Stimulated activated naive B cell treated with anti-CD40 and anti-IgM and Interleukin-4, amounts not matched to agents 10 μg/mL and 1 μg/mL and 100 μg/mL, for 72 hours (primary cell): ENCODE measurements at regions not wholly inside any gene's neighbourhood (a gene's known extent, or its start where the extent isn't known, plus 50 kb on each side); places are given as distances from the start of the nearest gene placed in this dataset.
A peak's percentile ranks its signal among the peaks of the same experiment; 100 is the strongest.

Source experiments
- ATAC-seq, 2 donors: fragments of 150-1000 bp; cut with Tn5 transposase; replicated peaks; 2 replicates each; pipeline ENCODE4 v1.10.0; 2021; ENCODE audit warnings: moderate library complexity in 1 of 2
- DNase-seq: peaks from one replicate; pipeline ENCODE4 v3.0.0; 2021
- H3K27ac Mint-ChIP-seq: one replicate; pipeline ENCODE4 v1.8.0; 2022; ENCODE audit warnings: mild to moderate bottlenecking, mixed read lengths
- H3K27me3 Mint-ChIP-seq, 2 donors: one replicate each; pipeline ENCODE4 v1.8.0; 2022; ENCODE audit warnings: mixed read lengths in 2 of 2
- H3K36me3 Mint-ChIP-seq, 2 donors: one replicate each; pipeline ENCODE4 v1.8.0; 2022; ENCODE audit warnings: mixed read lengths in 2 of 2, mild to moderate bottlenecking in 1 of 2
- H3K4me1 Mint-ChIP-seq, 2 donors: one replicate each; pipeline ENCODE4 v1.8.0; 2022; ENCODE audit warnings: mixed read lengths in 2 of 2, mild to moderate bottlenecking in 1 of 2
- H3K4me3 Mint-ChIP-seq, 2 donors: one replicate each; pipeline ENCODE4 v1.8.0; 2022; ENCODE audit warnings: mild to moderate bottlenecking in 2 of 2, mixed read lengths in 2 of 2, moderate library complexity in 1 of 2
- H3K9me3 Mint-ChIP-seq, 2 donors: one replicate each; pipeline ENCODE4 v1.8.0; 2022; ENCODE audit warnings: mixed read lengths in 2 of 2, mild to moderate bottlenecking in 1 of 2

- Mint-ChIP-seq H3K36me3 (no peaks in the 10 kb centered on the region), H3K4me1 (no peaks in the 10 kb centered on the region), H3K27ac (no peak overlapping the region), H3K4me3 (no peak overlapping the region), H3K9me3 (no peaks in the 10 kb centered on the region), H3K27me3 (peaks cover 2 to 5% of the 10 kb centered on the region in 2 donors)
- ATAC-seq (no peak), DNase-seq (no peak)
Measured at GRCh38 chr3:132236701-132237651, 80.2 kb upstream of the ACP3 start.

GRCh38 chr3:132237652-132238032 lies 79.6 kb upstream of the ACP3 start:
- H3K9me3 Mint-ChIP-seq: no peaks in the 10 kb centered on the region
- ATAC-seq (no peak), DNase-seq (no peak)
- H3K27me3 Mint-ChIP-seq: peaks cover 4 to 5% of the 10 kb centered on the region in 2 donors
- no peak overlapping the region for H3K4me3 Mint-ChIP-seq
- no peaks in the 10 kb centered on the region for H3K4me1 Mint-ChIP-seq
- H3K36me3 Mint-ChIP-seq: no peaks in the 10 kb centered on the region
- H3K27ac Mint-ChIP-seq: no peak overlapping the region

GRCh38 chr3:132239587-132239986 lies 77.6 kb upstream of the ACP3 start:
- Mint-ChIP-seq H3K27me3 (peaks cover 4 to 5% of the 10 kb centered on the region in 2 donors), H3K27ac (no peak overlapping the region), H3K9me3 (no peaks in the 10 kb centered on the region), H3K4me3 (no peak overlapping the region), H3K4me1 (no peaks in the 10 kb centered on the region), H3K36me3 (no peaks in the 10 kb centered on the region)
- DNase-seq: no peak
- no peak for ATAC-seq

GRCh38 chr3:132241776-132242514 lies 75.3 kb upstream of the ACP3 start:
- DNase-seq (no peak), ATAC-seq (no peak)
- Mint-ChIP-seq H3K27ac (no peak overlapping the region), H3K9me3 (no peaks in the 10 kb centered on the region), H3K36me3 (no peaks in the 10 kb centered on the region), H3K4me3 (no peak overlapping the region), H3K4me1 (no peaks in the 10 kb centered on the region), H3K27me3 (peaks cover 4 to 5% of the 10 kb centered on the region in 2 donors)

- ATAC-seq: no peak
- no peaks in the 10 kb centered on the region for H3K9me3 Mint-ChIP-seq
- no peak overlapping the region for H3K4me3 Mint-ChIP-seq
- no peak for DNase-seq
- H3K4me1 Mint-ChIP-seq: no peaks in the 10 kb centered on the region
- peaks cover 4 to 5% of the 10 kb centered on the region in 2 donors for H3K27me3 Mint-ChIP-seq
- no peak overlapping the region for H3K27ac Mint-ChIP-seq
- no peaks in the 10 kb centered on the region for H3K36me3 Mint-ChIP-seq
Measured at GRCh38 chr3:132242790-132243189, 74.4 kb upstream of the ACP3 start.

- DNase-seq: no peak
- no peaks in the 10 kb centered on the region for H3K4me1 Mint-ChIP-seq
- no peak overlapping the region for H3K4me3 Mint-ChIP-seq
- H3K27ac Mint-ChIP-seq: no peak overlapping the region
- H3K27me3 Mint-ChIP-seq: peaks cover 0 to 4% of the 10 kb centered on the region in 2 donors
- H3K36me3 Mint-ChIP-seq: no peaks in the 10 kb centered on the region
- ATAC-seq: no peak
- H3K9me3 Mint-ChIP-seq: no peaks in the 10 kb centered on the region
Measured at GRCh38 chr3:132245552-132246142, 71.6 kb upstream of the ACP3 start.

- peaks cover 0 to 4% of the 10 kb centered on the region in 2 donors for H3K27me3 Mint-ChIP-seq
- no peaks in the 10 kb centered on the region for H3K4me1 Mint-ChIP-seq
- H3K4me3 Mint-ChIP-seq: no peak overlapping the region
- ATAC-seq (no peak), DNase-seq (no peak)
- H3K27ac Mint-ChIP-seq: no peak overlapping the region
- no peaks in the 10 kb centered on the region for H3K9me3 Mint-ChIP-seq
- no peaks in the 10 kb centered on the region for H3K36me3 Mint-ChIP-seq
Measured at GRCh38 chr3:132246212-132246611, 71.0 kb upstream of the ACP3 start.

GRCh38 chr3:132247211-132247610 lies 70.0 kb upstream of the ACP3 start:
- ATAC-seq: no peak

GRCh38 chr3:132248490-132248889 lies 68.7 kb upstream of the ACP3 start:
- no peak for ATAC-seq
- no peak for DNase-seq
- Mint-ChIP-seq H3K9me3 (no peaks in the 10 kb centered on the region), H3K36me3 (no peaks in the 10 kb centered on the region), H3K4me3 (no peak overlapping the region), H3K27ac (no peak overlapping the region), H3K27me3 (no peaks in the 10 kb centered on the region), H3K4me1 (no peaks in the 10 kb centered on the region)

More at GRCh38 chr3:132247211-132247610, 70.0 kb upstream of the ACP3 start:
- Mint-ChIP-seq H3K36me3 (no peaks in the 10 kb centered on the region), H3K27me3 (no peaks in the 10 kb centered on the region), H3K4me3 (no peak overlapping the region), H3K9me3 (no peaks in the 10 kb centered on the region), H3K4me1 (no peaks in the 10 kb centered on the region), H3K27ac (no peak overlapping the region)
- no peak for DNase-seq

GRCh38 chr3:132253262-132253878 lies 63.8 kb upstream of the ACP3 start:
- ATAC-seq (peak; percentile 61 to 69), DNase-seq (no peak)
- no peaks in the 10 kb centered on the region for H3K9me3 Mint-ChIP-seq
- H3K4me3 Mint-ChIP-seq: no peak overlapping the region
- H3K36me3 Mint-ChIP-seq: no peaks in the 10 kb centered on the region
- H3K4me1 Mint-ChIP-seq: no peaks in the 10 kb centered on the region
- no peaks in the 10 kb centered on the region for H3K27me3 Mint-ChIP-seq
- H3K27ac Mint-ChIP-seq: no peak overlapping the region

- Mint-ChIP-seq H3K4me1 (no peaks in the 10 kb centered on the region), H3K27ac (no peak overlapping the region), H3K36me3 (no peaks in the 10 kb centered on the region), H3K27me3 (no peaks in the 10 kb centered on the region), H3K9me3 (no peaks in the 10 kb centered on the region), H3K4me3 (no peak overlapping the region)
- no peak for ATAC-seq
- no peak for DNase-seq
Measured at GRCh38 chr3:132254076-132254755, 63.0 kb upstream of the ACP3 start.

GRCh38 chr3:132255041-132255745 lies 62.0 kb upstream of the ACP3 start:
- DNase-seq: no peak
- Mint-ChIP-seq H3K27me3 (no peaks in the 10 kb centered on the region), H3K4me3 (no peak overlapping the region), H3K4me1 (no peaks in the 10 kb centered on the region), H3K9me3 (no peaks in the 10 kb centered on the region), H3K27ac (no peak overlapping the region), H3K36me3 (no peaks in the 10 kb centered on the region)
- ATAC-seq: no peak

GRCh38 chr3:132256989-132257388 lies 60.2 kb upstream of the ACP3 start:
- Mint-ChIP-seq H3K36me3 (no peaks in the 10 kb centered on the region), H3K9me3 (no peaks in the 10 kb centered on the region)
- ATAC-seq: no peak

More at GRCh38 chr3:132256989-132257388, 60.2 kb upstream of the ACP3 start:
- Mint-ChIP-seq H3K27me3 (no peaks in the 10 kb centered on the region), H3K27ac (no peak overlapping the region), H3K4me3 (no peak overlapping the region), H3K4me1 (no peaks in the 10 kb centered on the region)
- no peak for DNase-seq
